ENCODE measurements at regions not wholly inside any gene's neighbourhood (a gene's known extent, or its start where the extent isn't known, plus 50 kb on each side); places are given as distances from the start of the nearest gene placed in this dataset.

GRCh38 chr2:145343287-145343686 lies 823.4 kb upstream of the ZEB2 start:
- TF ChIP-seq CTCF (conservative IDR thresholded peaks at IDR 0.05; ENCODE audit: low read length): no peak
- no peak for DNase-seq (ENCODE audit: low read depth)
- H3K4me3 ChIP-seq (ENCODE audit: low read length): no peak overlapping the region

- no peak overlapping the region for H3K4me3 ChIP-seq (ENCODE audit: low read length)
- DNase-seq (ENCODE audit: low read depth): no peak
- no peak for TF ChIP-seq CTCF (conservative IDR thresholded peaks at IDR 0.05; ENCODE audit: low read length)
Measured at GRCh38 chr2:145341536-145341935, 821.6 kb upstream of the ZEB2 start.

- no peak for TF ChIP-seq CTCF (conservative IDR thresholded peaks at IDR 0.05; ENCODE audit: low read length)
- no peak overlapping the region for H3K4me3 ChIP-seq (ENCODE audit: low read length)
- DNase-seq (ENCODE audit: low read depth): peak; percentile 16
Measured at GRCh38 chr2:145339646-145340045, 819.7 kb upstream of the ZEB2 start.

- no peak for DNase-seq (ENCODE audit: low read depth)
- TF ChIP-seq CTCF (conservative IDR thresholded peaks at IDR 0.05; ENCODE audit: low read length): no peak
- H3K4me3 ChIP-seq (ENCODE audit: low read length): no peak overlapping the region
Measured at GRCh38 chr2:145332210-145332898, 812.4 kb upstream of the ZEB2 start.

GRCh38 chr2:145329971-145330370 lies 810.1 kb upstream of the ZEB2 start:
- no peak for DNase-seq (ENCODE audit: low read depth)
- TF ChIP-seq CTCF (conservative IDR thresholded peaks at IDR 0.05; ENCODE audit: low read length): no peak
- H3K4me3 ChIP-seq (ENCODE audit: low read length): no peak overlapping the region

GRCh38 chr2:145325485-145325884 lies 805.6 kb upstream of the ZEB2 start:
- no peak for TF ChIP-seq CTCF (conservative IDR thresholded peaks at IDR 0.05; ENCODE audit: low read length)
- H3K4me3 ChIP-seq (ENCODE audit: low read length): no peak overlapping the region
- no peak for DNase-seq (ENCODE audit: low read depth)

- no peak for DNase-seq (ENCODE audit: low read depth)
- TF ChIP-seq CTCF (conservative IDR thresholded peaks at IDR 0.05; ENCODE audit: low read length): no peak
- H3K4me3 ChIP-seq (ENCODE audit: low read length): no peak overlapping the region
Measured at GRCh38 chr2:145324748-145325147, 804.8 kb upstream of the ZEB2 start.
